HCT116 (cell line): ENCODE measurements at regions not wholly inside any gene's neighbourhood (a gene's known extent, or its start where the extent isn't known, plus 50 kb on each side); places are given as distances from the start of the nearest gene placed in this dataset.

ENCODE experiments used
- CBX3 ChIP-seq: IDR thresholded peaks from 2 replicates; pipeline ENCODE4 v1.6.1; 2012; ENCODE audit warnings: low read depth
- EZH2 ChIP-seq: fragments of 200-600 bp; sonication (generic); IDR thresholded peaks from 2 replicates; pipeline ENCODE4 v1.6.1; 2017; ENCODE audit warnings: antibody characterized with exemption, mixed run types
- JUND ChIP-seq: IDR thresholded peaks from 2 replicates; pipeline ENCODE4 v1.6.1; 2012
- POLR2A ChIP-seq: IDR thresholded peaks from 2 replicates; pipeline ENCODE4 v1.7.0; 2011; ENCODE audit warnings: borderline replicate concordance; ENCODE audit not compliant: insufficient read depth, insufficient read length; ENCODE audit errors: extremely low read depth
- POLR2AphosphoS5 ChIP-seq: IDR thresholded peaks from 2 replicates; pipeline ENCODE4 v1.6.1; 2011; ENCODE audit warnings: mild to moderate bottlenecking, low read depth, low read length, moderate library complexity
- RAD21 ChIP-seq: IDR thresholded peaks from 2 replicates; pipeline ENCODE4 v1.6.1; 2012; ENCODE audit warnings: low read depth, mild to moderate bottlenecking
- SP1 ChIP-seq: IDR thresholded peaks from 2 replicates; pipeline ENCODE4 v1.6.1; 2012; ENCODE audit warnings: low read depth
- TCF7L2 ChIP-seq: IDR thresholded peaks from 2 replicates; pipeline ENCODE4 v1.7.0; 2011; ENCODE audit warnings: borderline replicate concordance, inconsistent platforms; ENCODE audit not compliant: insufficient read depth, insufficient read length; ENCODE audit errors: extremely low read depth
- YY1 ChIP-seq: IDR thresholded peaks from 2 replicates; pipeline ENCODE4 v1.6.1; 2011; ENCODE audit warnings: low read length, low read depth, moderate library complexity, mild to moderate bottlenecking; ENCODE audit not compliant: insufficient replicate concordance; ENCODE audit errors: extremely low read depth
- TF ChIP-seq, protein P1 (sequence below), 3 experiments: fragments of 200-600 bp in 1 of 3; sonication (generic) in 1 of 3; IDR thresholded peaks in 2 of 3; conservative IDR thresholded peaks in 1 of 3; 2 replicates each; pipeline ENCODE4 v1.5.1; 2012 to 2017; ENCODE audit warnings: low read depth in 2 of 3, low read length in 2 of 3, antibody characterized with exemption in 1 of 3, borderline replicate concordance in 1 of 3, control low read depth in 1 of 3, mild to moderate bottlenecking in 1 of 3, mixed read lengths in 1 of 3, mixed run types in 1 of 3, moderate library complexity in 1 of 3; ENCODE audit not compliant: insufficient read depth in 1 of 3

DNA sequence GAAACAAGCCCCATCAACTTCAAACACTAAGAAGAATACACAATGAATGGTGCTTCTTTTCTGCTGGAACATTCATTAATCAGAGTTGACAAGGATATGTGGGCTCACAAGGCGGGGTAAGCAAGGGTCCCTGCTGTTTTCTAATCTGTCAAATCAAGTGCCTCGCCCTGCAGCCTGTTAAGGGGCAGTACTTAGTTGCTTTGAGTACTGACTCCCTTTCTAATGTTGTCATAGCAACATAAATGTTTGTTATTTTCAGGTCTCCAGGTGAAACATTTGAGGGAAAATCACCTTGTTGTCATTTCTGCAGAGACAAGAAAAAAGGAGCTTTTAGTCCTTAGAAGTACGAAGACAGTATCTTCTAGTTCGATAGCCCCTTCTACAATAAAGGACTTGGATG, 284.7 kb upstream of the PKDCC start:
- TF ChIP-seq, protein P1, sequence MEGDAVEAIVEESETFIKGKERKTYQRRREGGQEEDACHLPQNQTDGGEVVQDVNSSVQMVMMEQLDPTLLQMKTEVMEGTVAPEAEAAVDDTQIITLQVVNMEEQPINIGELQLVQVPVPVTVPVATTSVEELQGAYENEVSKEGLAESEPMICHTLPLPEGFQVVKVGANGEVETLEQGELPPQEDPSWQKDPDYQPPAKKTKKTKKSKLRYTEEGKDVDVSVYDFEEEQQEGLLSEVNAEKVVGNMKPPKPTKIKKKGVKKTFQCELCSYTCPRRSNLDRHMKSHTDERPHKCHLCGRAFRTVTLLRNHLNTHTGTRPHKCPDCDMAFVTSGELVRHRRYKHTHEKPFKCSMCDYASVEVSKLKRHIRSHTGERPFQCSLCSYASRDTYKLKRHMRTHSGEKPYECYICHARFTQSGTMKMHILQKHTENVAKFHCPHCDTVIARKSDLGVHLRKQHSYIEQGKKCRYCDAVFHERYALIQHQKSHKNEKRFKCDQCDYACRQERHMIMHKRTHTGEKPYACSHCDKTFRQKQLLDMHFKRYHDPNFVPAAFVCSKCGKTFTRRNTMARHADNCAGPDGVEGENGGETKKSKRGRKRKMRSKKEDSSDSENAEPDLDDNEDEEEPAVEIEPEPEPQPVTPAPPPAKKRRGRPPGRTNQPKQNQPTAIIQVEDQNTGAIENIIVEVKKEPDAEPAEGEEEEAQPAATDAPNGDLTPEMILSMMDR (IDR thresholded peaks at IDR 0.05 in 2 of 3, conservative IDR thresholded peaks at IDR 0.05 in 1 of 3; ENCODE audit: borderline replicate concordance in 1 of 3, insufficient read depth in 1 of 3, low read depth in 2 of 3, low read length in 2 of 3): no peak
- TF ChIP-seq YY1 (no peak), RAD21 (no peak), POLR2A (no peak), SP1 (no peak), CBX3 (no peak), TCF7L2 (no peak), EZH2 (no peak), POLR2AphosphoS5 (no peak), JUND (no peak)
